NT2/D1 (cell line): ENCODE measurements at regions not wholly inside any gene's neighbourhood (a gene's known extent, or its start where the extent isn't known, plus 50 kb on each side); places are given as distances from the start of the nearest gene placed in this dataset.

Source experiments
- DNase-seq: peaks from one replicate; pipeline ENCODE4 v3.0.0-alpha.2; 2011; ENCODE audit warnings: low read depth, low spot score
- H3K27me3 ChIP-seq: 2 replicates; pipeline ENCODE4 v1.6.0; 2011; ENCODE audit warnings: mild to moderate bottlenecking; ENCODE audit not compliant: insufficient read length, insufficient read depth
- H3K36me3 ChIP-seq: 2 replicates; pipeline ENCODE4 v1.6.1; 2011; ENCODE audit warnings: mild to moderate bottlenecking, low read length, mixed read lengths; ENCODE audit not compliant: insufficient read depth, insufficient read length
- H3K4me1 ChIP-seq: 2 replicates; pipeline ENCODE4 v1.5.1; 2011; ENCODE audit not compliant: insufficient read depth, insufficient read length
- H3K4me3 ChIP-seq: 2 replicates; pipeline ENCODE4 v1.5.1; 2011; ENCODE audit warnings: low read depth; ENCODE audit not compliant: insufficient read length
- H3K9ac ChIP-seq: 2 replicates; pipeline ENCODE4 v1.6.0; 2011; ENCODE audit warnings: low read depth; ENCODE audit not compliant: insufficient read length
- H3K9me3 ChIP-seq: 2 replicates; pipeline ENCODE4 v1.5.1; 2011; ENCODE audit warnings: mild to moderate bottlenecking, low read length; ENCODE audit not compliant: insufficient read depth
- SUZ12 ChIP-seq: IDR thresholded peaks from 2 replicates; pipeline ENCODE4 v1.6.1; 2011; ENCODE audit not compliant: insufficient read length, insufficient read depth; ENCODE audit errors: extremely low read depth
- YY1 ChIP-seq: IDR thresholded peaks from 2 replicates; pipeline ENCODE4 v1.6.1; 2011; ENCODE audit not compliant: insufficient read length, insufficient read depth
- ZNF274 ChIP-seq: IDR thresholded peaks from 2 replicates; pipeline ENCODE4 v1.6.1; 2011; ENCODE audit warnings: mild to moderate bottlenecking, low read depth, low read length

GRCh38 chr6:55993418-55993817 lies 118.0 kb upstream of the BMP5 start:
- Histone ChIP-seq H3K9ac (no peak overlapping the region), H3K4me3 (no peak overlapping the region), H3K36me3 (no peaks in the 10 kb centered on the region), H3K27me3 (no peaks in the 10 kb centered on the region), H3K4me1 (no peaks in the 10 kb centered on the region), H3K9me3 (peaks cover 17% of the 10 kb centered on the region; the same call in 1 of the 2 replicates)
- TF ChIP-seq SUZ12 (no peak), ZNF274 (no peak), YY1 (no peak)
- DNase-seq = no peak

- H3K4me1 ChIP-seq = no peaks in the 10 kb centered on the region
- no peak for TF ChIP-seq SUZ12
- TF ChIP-seq ZNF274 = no peak
- no peak for TF ChIP-seq YY1
- H3K36me3 ChIP-seq = no peaks in the 10 kb centered on the region
- peaks cover 17% of the 10 kb centered on the region; the same call in 1 of the 2 replicates for H3K9me3 ChIP-seq
- no peak overlapping the region for H3K4me3 ChIP-seq
- H3K9ac ChIP-seq = no peak overlapping the region
- no peak for DNase-seq
- no peaks in the 10 kb centered on the region for H3K27me3 ChIP-seq
Observed at GRCh38 chr6:55992546-55992945, 117.2 kb upstream of the BMP5 start.

- Histone ChIP-seq H3K9me3 (no peaks in the 10 kb centered on the region), H3K4me3 (no peak overlapping the region), H3K36me3 (no peaks in the 10 kb centered on the region), H3K4me1 (no peaks in the 10 kb centered on the region), H3K27me3 (no peaks in the 10 kb centered on the region), H3K9ac (no peak overlapping the region)
- no peak for DNase-seq
- no peak for TF ChIP-seq SUZ12
- TF ChIP-seq YY1 = no peak
- no peak for TF ChIP-seq ZNF274
Observed at GRCh38 chr6:55985309-55985708, 109.9 kb upstream of the BMP5 start.

- H3K4me3 ChIP-seq = no peak overlapping the region
Observed at GRCh38 chr6:55983861-55984260, 108.5 kb upstream of the BMP5 start.

GRCh38 chr6:55981660-55982059 lies 106.3 kb upstream of the BMP5 start:
- no peak overlapping the region for H3K9ac ChIP-seq
- no peaks in the 10 kb centered on the region for H3K9me3 ChIP-seq
- no peak overlapping the region for H3K4me3 ChIP-seq
- no peaks in the 10 kb centered on the region for H3K36me3 ChIP-seq
- H3K4me1 ChIP-seq = no peaks in the 10 kb centered on the region
- DNase-seq = no peak
- TF ChIP-seq SUZ12 (no peak), YY1 (no peak), ZNF274 (no peak)
- H3K27me3 ChIP-seq = no peaks in the 10 kb centered on the region

More at GRCh38 chr6:55983861-55984260, 108.5 kb upstream of the BMP5 start:
- Histone ChIP-seq H3K36me3 (no peaks in the 10 kb centered on the region), H3K27me3 (no peaks in the 10 kb centered on the region), H3K9ac (no peak overlapping the region), H3K4me1 (no peaks in the 10 kb centered on the region), H3K9me3 (no peaks in the 10 kb centered on the region)
- DNase-seq = no peak
- no peak for TF ChIP-seq SUZ12
- TF ChIP-seq YY1 = no peak
- TF ChIP-seq ZNF274 = no peak

DNA sequence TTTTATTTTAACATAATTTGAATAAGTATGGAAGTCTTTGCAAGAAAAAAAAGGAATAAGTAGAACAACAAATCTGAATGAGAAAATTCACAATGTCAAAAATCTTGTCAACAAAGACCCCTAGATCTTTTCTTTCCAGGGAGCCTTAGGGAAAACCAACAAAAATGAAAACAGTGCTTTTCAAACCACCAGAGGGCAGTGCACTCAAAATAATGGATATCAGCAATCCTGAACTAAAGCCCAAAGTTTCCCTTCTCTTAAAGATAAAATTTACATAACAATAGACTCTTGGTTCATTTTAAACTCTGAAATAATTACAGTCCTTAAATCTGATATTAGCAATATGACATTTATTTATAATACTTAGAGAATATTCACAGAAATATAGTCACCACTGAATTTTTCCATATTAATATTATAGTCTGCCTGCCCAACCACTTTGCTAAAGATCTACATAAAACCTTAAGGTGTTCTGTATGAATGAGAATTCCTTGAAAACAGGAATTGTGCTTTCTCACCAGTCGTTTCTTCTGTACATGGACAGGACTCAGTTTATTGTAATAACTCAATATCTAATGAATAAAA lies 105.3 kb upstream of the BMP5 start:
- Histone ChIP-seq H3K4me1 (no peaks in the 10 kb centered on the region), H3K9ac (no peak overlapping the region), H3K27me3 (no peaks in the 10 kb centered on the region), H3K9me3 (no peaks in the 10 kb centered on the region), H3K4me3 (no peak overlapping the region), H3K36me3 (no peaks in the 10 kb centered on the region)
- DNase-seq = peak; percentile 18
- TF ChIP-seq SUZ12 (no peak), ZNF274 (no peak), YY1 (no peak)

DNA sequence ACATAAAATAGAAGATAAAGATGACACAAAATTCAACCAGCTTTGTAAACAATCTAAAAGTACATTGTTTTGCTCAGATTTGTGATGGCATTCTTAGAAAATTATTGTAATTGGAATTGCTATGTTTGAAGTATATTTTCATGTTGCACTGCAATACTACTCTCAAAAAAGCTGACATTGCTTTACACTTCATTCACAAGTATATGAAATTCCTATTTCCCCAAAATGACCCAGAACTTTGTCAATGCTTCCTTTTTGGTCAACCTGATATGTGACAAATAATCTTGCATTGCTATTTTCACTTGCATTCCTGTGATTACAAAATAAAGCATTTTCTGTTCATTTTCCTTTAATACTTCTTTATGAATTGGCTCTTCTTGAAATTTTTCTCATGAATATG lies 104.1 kb upstream of the BMP5 start:
- Histone ChIP-seq H3K36me3 (no peaks in the 10 kb centered on the region), H3K9ac (no peak overlapping the region), H3K4me1 (no peaks in the 10 kb centered on the region), H3K4me3 (no peak overlapping the region), H3K9me3 (no peaks in the 10 kb centered on the region), H3K27me3 (no peaks in the 10 kb centered on the region)
- DNase-seq = no peak
- TF ChIP-seq SUZ12 (no peak), ZNF274 (no peak), YY1 (no peak)
